ENCODE measurements at regions not wholly inside any gene's neighbourhood (a gene's known extent, or its start where the extent isn't known, plus 50 kb on each side); places are given as distances from the start of the nearest gene placed in this dataset.

GRCh38 chr2:139201516-139201915 lies 421.3 kb upstream of the NXPH2 start:
- Mint-ChIP-seq H3K9me3 (ENCODE audit: unreplicated experiment) (no peaks in the 10 kb centered on the region), H3K4me1 (ENCODE audit: insufficient read depth, unreplicated experiment) (no peaks in the 10 kb centered on the region), H3K27me3 (ENCODE audit: insufficient read depth, unreplicated experiment) (no peaks in the 10 kb centered on the region), H3K4me3 (ENCODE audit: unreplicated experiment) (no peak overlapping the region), H3K27ac (ENCODE audit: low read depth, unreplicated experiment) (no peak overlapping the region), H3K36me3 (ENCODE audit: insufficient read depth, unreplicated experiment) (no peaks in the 10 kb centered on the region)
- intact Hi-C loops (cut with micrococcal nuclease), result no loop called here
- DNase-seq (ENCODE audit: unreplicated experiment), result no peak
- no TSS peak for BruUV-seq (replicated peaks)
- POLR2A ChIA-PET, result no interaction called here
- TF ChIP-seq, protein P1, sequence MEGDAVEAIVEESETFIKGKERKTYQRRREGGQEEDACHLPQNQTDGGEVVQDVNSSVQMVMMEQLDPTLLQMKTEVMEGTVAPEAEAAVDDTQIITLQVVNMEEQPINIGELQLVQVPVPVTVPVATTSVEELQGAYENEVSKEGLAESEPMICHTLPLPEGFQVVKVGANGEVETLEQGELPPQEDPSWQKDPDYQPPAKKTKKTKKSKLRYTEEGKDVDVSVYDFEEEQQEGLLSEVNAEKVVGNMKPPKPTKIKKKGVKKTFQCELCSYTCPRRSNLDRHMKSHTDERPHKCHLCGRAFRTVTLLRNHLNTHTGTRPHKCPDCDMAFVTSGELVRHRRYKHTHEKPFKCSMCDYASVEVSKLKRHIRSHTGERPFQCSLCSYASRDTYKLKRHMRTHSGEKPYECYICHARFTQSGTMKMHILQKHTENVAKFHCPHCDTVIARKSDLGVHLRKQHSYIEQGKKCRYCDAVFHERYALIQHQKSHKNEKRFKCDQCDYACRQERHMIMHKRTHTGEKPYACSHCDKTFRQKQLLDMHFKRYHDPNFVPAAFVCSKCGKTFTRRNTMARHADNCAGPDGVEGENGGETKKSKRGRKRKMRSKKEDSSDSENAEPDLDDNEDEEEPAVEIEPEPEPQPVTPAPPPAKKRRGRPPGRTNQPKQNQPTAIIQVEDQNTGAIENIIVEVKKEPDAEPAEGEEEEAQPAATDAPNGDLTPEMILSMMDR (IDR thresholded peaks at IDR 0.05; ENCODE audit: unreplicated experiment), result no peak
- CTCF ChIA-PET, result no interaction called here

DNA sequence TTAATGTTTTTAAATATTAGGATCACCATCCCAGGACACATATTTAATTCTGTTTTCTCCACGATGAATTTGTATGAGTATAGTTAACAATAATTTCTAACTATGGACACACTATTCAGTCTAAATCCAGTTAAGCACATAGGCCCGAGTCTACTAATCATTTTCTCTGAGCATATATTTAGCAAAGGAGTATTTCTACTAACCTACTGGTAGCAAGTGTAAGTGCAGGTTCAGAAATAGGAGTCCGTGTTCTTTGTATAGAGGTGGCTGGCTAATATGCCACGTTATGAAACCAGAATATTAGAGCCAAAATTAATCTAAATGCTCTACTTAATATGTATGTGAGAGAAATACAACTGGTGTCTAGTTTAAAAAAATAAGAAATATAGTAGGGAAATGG lies 416.6 kb upstream of the NXPH2 start:
- intact Hi-C loops (cut with micrococcal nuclease), result no loop called here
- no peak overlapping the region for H3K4me3 Mint-ChIP-seq (ENCODE audit: unreplicated experiment)
- no peaks in the 10 kb centered on the region for H3K36me3 Mint-ChIP-seq (ENCODE audit: insufficient read depth, unreplicated experiment)
- TF ChIP-seq, protein P1 (IDR thresholded peaks at IDR 0.05; ENCODE audit: unreplicated experiment), result no peak
- ChIA-PET CTCF (no interaction called here), POLR2A (no interaction called here)
- H3K9me3 Mint-ChIP-seq (ENCODE audit: unreplicated experiment), result no peaks in the 10 kb centered on the region
- peaks cover 20% of the 10 kb centered on the region for H3K27me3 Mint-ChIP-seq (ENCODE audit: insufficient read depth, unreplicated experiment)
- no TSS peak for BruUV-seq (replicated peaks)
- H3K4me1 Mint-ChIP-seq (ENCODE audit: insufficient read depth, unreplicated experiment), result no peaks in the 10 kb centered on the region
- DNase-seq (ENCODE audit: unreplicated experiment), result no peak
- no peak overlapping the region for H3K27ac Mint-ChIP-seq (ENCODE audit: low read depth, unreplicated experiment)

DNA sequence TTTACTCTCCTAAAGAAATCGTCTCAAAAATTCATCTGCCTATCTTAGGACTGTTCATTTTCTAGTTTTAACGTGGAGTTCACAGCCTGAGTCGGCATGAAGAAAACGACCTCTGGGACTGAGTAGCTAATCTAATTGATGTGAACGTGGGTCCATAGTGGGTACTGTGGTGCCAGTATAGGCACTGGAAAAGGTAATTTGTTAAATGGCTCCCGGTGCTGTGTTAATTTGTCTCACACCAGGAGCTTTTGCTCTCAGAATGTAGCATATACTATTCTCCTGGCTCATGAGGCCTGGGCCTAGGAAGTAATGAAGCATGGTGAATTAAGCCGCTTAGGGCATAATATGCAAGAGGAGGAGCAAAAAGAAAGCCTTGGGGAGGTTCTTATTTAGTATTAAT lies 414.4 kb upstream of the NXPH2 start:
- BruUV-seq (replicated peaks), result no TSS peak
- H3K4me1 Mint-ChIP-seq (ENCODE audit: insufficient read depth, unreplicated experiment), result no peaks in the 10 kb centered on the region
- H3K27me3 Mint-ChIP-seq (ENCODE audit: insufficient read depth, unreplicated experiment), result peaks cover 28% of the 10 kb centered on the region
- TF ChIP-seq, protein P1 (IDR thresholded peaks at IDR 0.05; ENCODE audit: unreplicated experiment), result no peak
- H3K27ac Mint-ChIP-seq (ENCODE audit: low read depth, unreplicated experiment), result no peak overlapping the region
- ChIA-PET CTCF (no interaction called here), POLR2A (no interaction called here)
- intact Hi-C loops (cut with micrococcal nuclease), result no loop called here
- no peak for DNase-seq (ENCODE audit: unreplicated experiment)
- no peaks in the 10 kb centered on the region for H3K36me3 Mint-ChIP-seq (ENCODE audit: insufficient read depth, unreplicated experiment)
- H3K9me3 Mint-ChIP-seq (ENCODE audit: unreplicated experiment), result no peaks in the 10 kb centered on the region
- no peak overlapping the region for H3K4me3 Mint-ChIP-seq (ENCODE audit: unreplicated experiment)

- Mint-ChIP-seq H3K36me3 (ENCODE audit: insufficient read depth, unreplicated experiment) (no peaks in the 10 kb centered on the region), H3K4me1 (ENCODE audit: insufficient read depth, unreplicated experiment) (no peaks in the 10 kb centered on the region), H3K27ac (ENCODE audit: low read depth, unreplicated experiment) (no peak overlapping the region), H3K27me3 (ENCODE audit: insufficient read depth, unreplicated experiment) (peaks cover 11% of the 10 kb centered on the region), H3K9me3 (ENCODE audit: unreplicated experiment) (no peaks in the 10 kb centered on the region), H3K4me3 (ENCODE audit: unreplicated experiment) (no peak overlapping the region)
- intact Hi-C loops (cut with micrococcal nuclease), result no loop called here
- BruUV-seq (replicated peaks), result no TSS peak
- no peak for DNase-seq (ENCODE audit: unreplicated experiment)
- TF ChIP-seq, protein P1 (IDR thresholded peaks at IDR 0.05; ENCODE audit: unreplicated experiment), result no peak
- POLR2A ChIA-PET, result no interaction called here
- CTCF ChIA-PET, result interaction anchor here (0.8 kb wide), 1 partner anchor 166 kb away, joined by 3 read pairs; no protein-coding TSS in a partner anchor
Observed at GRCh38 chr2:139177041-139177440, 396.9 kb upstream of the NXPH2 start.

Data from MCF 10A (cell line).